H9 (cell line): ENCODE measurements at regions not wholly inside any gene's neighbourhood (a gene's known extent, or its start where the extent isn't known, plus 50 kb on each side); places are given as distances from the start of the nearest gene placed in this dataset.

ENCODE experiments used
- DNase-seq: peaks from one replicate; pipeline ENCODE4 v3.0.0-alpha.2; 2017
- H2AFZ ChIP-seq: one replicate; pipeline ENCODE4 v1.6.1; 2013; ENCODE audit warnings: mild to moderate bottlenecking, low read length, control low read depth, moderate library complexity
- H2AK5ac ChIP-seq: 2 replicates; pipeline ENCODE4 v1.6.1; 2013; ENCODE audit warnings: low read length, control low read depth, mixed read lengths; ENCODE audit not compliant: insufficient read length
- H2BK120ac ChIP-seq: one replicate; pipeline ENCODE4 v1.6.1; 2013; ENCODE audit warnings: low read depth, mild to moderate bottlenecking, low read length, control low read depth, inconsistent platforms; ENCODE audit not compliant: poor library complexity, severe bottlenecking
- H2BK12ac ChIP-seq: 2 replicates; pipeline ENCODE4 v1.6.1; 2013; ENCODE audit warnings: low read length, control low read depth, mixed read lengths, low read depth; ENCODE audit not compliant: insufficient read length
- H2BK15ac ChIP-seq: 2 replicates; pipeline ENCODE4 v1.6.1; 2013; ENCODE audit warnings: low read depth, low read length, control low read depth
- H2BK20ac ChIP-seq: one replicate; pipeline ENCODE4 v1.6.1; 2013; ENCODE audit warnings: low read depth, mild to moderate bottlenecking, low read length, control low read depth, inconsistent platforms; ENCODE audit not compliant: poor library complexity, severe bottlenecking
- H2BK5ac ChIP-seq: 2 replicates; pipeline ENCODE4 v1.6.1; 2013; ENCODE audit warnings: low read length, control low read depth, mixed read lengths; ENCODE audit not compliant: insufficient read length
- H3K14ac ChIP-seq: 2 replicates; pipeline ENCODE4 v1.6.1; 2013; ENCODE audit warnings: low read length, control low read depth; ENCODE audit not compliant: insufficient read depth
- H3K18ac ChIP-seq: 2 replicates; pipeline ENCODE4 v1.6.1; 2013; ENCODE audit warnings: low read depth, mild to moderate bottlenecking, mixed read lengths, low read length, control low read depth; ENCODE audit not compliant: insufficient read length
- H3K23ac ChIP-seq: 2 replicates; pipeline ENCODE4 v1.6.1; 2013; ENCODE audit warnings: low read length, control low read depth, mixed read lengths, low read depth; ENCODE audit not compliant: insufficient read length
- H3K23me2 ChIP-seq: 2 replicates; pipeline ENCODE4 v1.6.1; 2013; ENCODE audit warnings: low read depth, mild to moderate bottlenecking, mixed read lengths, low read length, control low read depth; ENCODE audit not compliant: insufficient read length, poor library complexity, severe bottlenecking
- H3K27ac ChIP-seq: 2 replicates; pipeline ENCODE4 v1.5.1; 2013; ENCODE audit warnings: low read length, control low read depth, mixed read lengths, low read depth; ENCODE audit not compliant: insufficient read length
- H3K27me3 ChIP-seq: 2 replicates; pipeline ENCODE4 v1.6.1; 2013; ENCODE audit warnings: low read length, control low read depth, inconsistent platforms; ENCODE audit not compliant: insufficient read depth
- H3K4ac ChIP-seq: 2 replicates; pipeline ENCODE4 v1.6.1; 2013; ENCODE audit warnings: low read depth, mild to moderate bottlenecking, control low read depth, inconsistent platforms, low read length, moderate library complexity
- H3K4me1 ChIP-seq: 2 replicates; pipeline ENCODE4 v1.6.1; 2013; ENCODE audit warnings: low read length, control low read depth, inconsistent platforms; ENCODE audit not compliant: insufficient read depth
- H3K4me2 ChIP-seq: 2 replicates; pipeline ENCODE4 v1.6.1; 2013; ENCODE audit warnings: low read length, control low read depth, mixed read lengths; ENCODE audit not compliant: insufficient read length, insufficient read depth
- H3K56ac ChIP-seq: 2 replicates; pipeline ENCODE4 v1.6.1; 2013; ENCODE audit warnings: low read depth, mild to moderate bottlenecking, mixed read lengths, low read length, control low read depth; ENCODE audit not compliant: insufficient read length
- H3K79me1 ChIP-seq: 2 replicates; pipeline ENCODE4 v1.6.1; 2013; ENCODE audit warnings: low read depth, mild to moderate bottlenecking, moderate library complexity, low read length, control low read depth, inconsistent platforms; ENCODE audit not compliant: insufficient read depth, poor library complexity, severe bottlenecking
- H3K79me2 ChIP-seq: 2 replicates; pipeline ENCODE4 v1.6.1; 2013; ENCODE audit warnings: low read length, control low read depth, inconsistent platforms; ENCODE audit not compliant: insufficient read depth
- H3K9ac ChIP-seq: 2 replicates; pipeline ENCODE4 v1.6.1; 2013; ENCODE audit warnings: low read length, control low read depth, mixed read lengths; ENCODE audit not compliant: insufficient read length; ENCODE audit errors: extremely low read depth
- H3K9me3 ChIP-seq: one replicate; pipeline ENCODE4 v1.6.1; 2013; ENCODE audit warnings: low read depth, low read length, inconsistent platforms; ENCODE audit not compliant: control insufficient read depth
- H3T11ph ChIP-seq: one replicate; pipeline ENCODE4 v1.6.1; 2013; ENCODE audit warnings: mild to moderate bottlenecking, low read length, control low read depth, inconsistent platforms
- H4K20me1 ChIP-seq: one replicate; pipeline ENCODE4 v1.6.1; 2013; ENCODE audit not compliant: control insufficient read depth, insufficient read length, insufficient read depth
- H4K5ac ChIP-seq: 2 replicates; pipeline ENCODE4 v1.6.1; 2013; ENCODE audit warnings: low read depth, mild to moderate bottlenecking, mixed read lengths, low read length, control low read depth; ENCODE audit not compliant: insufficient read length
- H4K8ac ChIP-seq: replicated peaks from 2 replicates; pipeline ENCODE4 v1.6.1; 2013; ENCODE audit warnings: low read length, control low read depth, mixed read lengths, low read depth; ENCODE audit not compliant: insufficient read length
- H4K91ac ChIP-seq: 2 replicates; pipeline ENCODE4 v1.6.1; 2013; ENCODE audit warnings: low read depth, mild to moderate bottlenecking, moderate library complexity, mixed read lengths, low read length, control low read depth; ENCODE audit not compliant: insufficient read length
- H3K27ac Mint-ChIP-seq, 3 experiments: 2 replicates in 2 of 3; 3 replicates in 1 of 3; pipeline ENCODE4 v1.8.0; 2020 to 2021; ENCODE audit warnings: mixed read lengths in 3 of 3, mild to moderate bottlenecking in 1 of 3, moderate library complexity in 1 of 3
- H3K27me3 Mint-ChIP-seq: 2 replicates; pipeline ENCODE4 v1.8.0; 2021; ENCODE audit warnings: low read depth, mild to moderate bottlenecking, moderate library complexity, mixed read lengths
- H3K36me3 Mint-ChIP-seq, 3 experiments: 2 replicates in 2 of 3; 3 replicates in 1 of 3; pipeline ENCODE4 v1.8.0; 2020 to 2021; ENCODE audit warnings: low read depth in 3 of 3, mixed read lengths in 3 of 3; ENCODE audit not compliant: insufficient read depth in 1 of 3
- H3K4me1 Mint-ChIP-seq, 2 experiments: 2 replicates each; pipeline ENCODE4 v1.8.0; 2020; ENCODE audit warnings: mixed read lengths in 2 of 2
- H3K4me3 Mint-ChIP-seq, 2 experiments: 2 replicates in 1 of 2; 3 replicates in 1 of 2; pipeline ENCODE4 v1.8.0; 2020 to 2021; ENCODE audit warnings: mild to moderate bottlenecking in 2 of 2, mixed read lengths in 2 of 2, moderate library complexity in 1 of 2
- H3K9me3 Mint-ChIP-seq, 2 experiments: 2 replicates in 1 of 2; 3 replicates in 1 of 2; pipeline ENCODE4 v1.8.0; 2020; ENCODE audit warnings: mild to moderate bottlenecking in 2 of 2, mixed read lengths in 2 of 2, moderate library complexity in 1 of 2
- CTCF ChIP-seq: fragments of 200-600 bp; sonication (generic); conservative IDR thresholded peaks from 3 replicates; pipeline ENCODE4 v1.8.0; 2021; ENCODE audit warnings: antibody characterized with exemption, mild to moderate bottlenecking
- WGBS: extraction: QIAGEN DNeasy Blood & Tissue Kit; methylation state at CpG from one replicate; pipeline ENCODE4 v1.1.7; 2013; ENCODE audit warnings: missing lambda C conversion rate, low lambda C conversion rate, mixed read lengths; ENCODE audit not compliant: insufficient read length; ENCODE audit errors: extremely low coverage; 5-methylcytosine and 5-hydroxymethylcytosine counted together

- Histone ChIP-seq H2BK20ac (no peak overlapping the region), H2AK5ac (no peak overlapping the region), H3K79me1 (no peaks in the 10 kb centered on the region), H3K9me3 (no peaks in the 10 kb centered on the region), H3K56ac (no peak overlapping the region), H3K23me2 (no peaks in the 10 kb centered on the region), H3K4ac (no peak overlapping the region), H3T11ph (no peak overlapping the region), H4K8ac (no peak overlapping the region), H2AFZ (no peak overlapping the region), H4K5ac (no peak overlapping the region), H4K20me1 (no peaks in the 10 kb centered on the region), H3K9ac (no peak overlapping the region), H3K27me3 (no peaks in the 10 kb centered on the region), H2BK15ac (no peak overlapping the region), H2BK12ac (no peak overlapping the region), H3K18ac (no peak overlapping the region), H4K91ac (no peak overlapping the region), H3K79me2 (no peaks in the 10 kb centered on the region), H3K4me1 (no peaks in the 10 kb centered on the region), H3K4me2 (no peak overlapping the region), H3K27ac (no peak overlapping the region), H2BK120ac (no peak overlapping the region), H3K14ac (no peak overlapping the region; the same call in 1 of the 2 replicates), H3K23ac (no peak overlapping the region), H2BK5ac (no peak overlapping the region)
- no CpG with 5 or more reads among the region's 29 CpGs for WGBS
- no peaks in the 10 kb centered on the region for H3K36me3 Mint-ChIP-seq
- H3K27me3 Mint-ChIP-seq, result no peaks in the 10 kb centered on the region; the same call in 1 of the 2 replicates
- no peak for DNase-seq
- TF ChIP-seq CTCF, result no peak
- H3K27ac Mint-ChIP-seq, result no peak overlapping the region
- peaks cover 0 to 5% of the 10 kb centered on the region in 2 experiments; a peak in 2 of 5 replicates for H3K9me3 Mint-ChIP-seq
- no peak overlapping the region for H3K4me3 Mint-ChIP-seq
- no peaks in the 10 kb centered on the region for H3K4me1 Mint-ChIP-seq
Observed at GRCh38 chr6:20301256-20301655, 89.0 kb upstream of the MBOAT1 start.
